Astrocyte of the cerebellum (primary cell): ENCODE measurements at regions not wholly inside any gene's neighbourhood (a gene's known extent, or its start where the extent isn't known, plus 50 kb on each side); places are given as distances from the start of the nearest gene placed in this dataset.

ENCODE experiments used
- DNase-seq: peaks from one replicate; pipeline ENCODE4 v3.0.0-alpha.2; 2011; ENCODE audit warnings: low read depth
- H3K4me3 ChIP-seq: 2 replicates; pipeline ENCODE4 v1.5.1; 2011; ENCODE audit warnings: mild to moderate bottlenecking, low read depth, low read length, moderate library complexity
- CTCF ChIP-seq: IDR thresholded peaks from 2 replicates; pipeline ENCODE4 v1.5.1; 2012; ENCODE audit warnings: low read length, low read depth, moderate library complexity, mild to moderate bottlenecking; ENCODE audit errors: missing control alignments
- in situ Hi-C: cut with HindIII; loops from 2 replicates; pipeline ENCODE4 v1.10.0; 2017; ENCODE audit warnings: low sequenced_read_pairs

- in situ Hi-C loops: no loop called here
- no peak overlapping the region for H3K4me3 ChIP-seq
- DNase-seq: no peak
- no peak for TF ChIP-seq CTCF
Observed at GRCh38 chr2:64345998-64346397, 108.0 kb upstream of the LGALSL start.

DNA sequence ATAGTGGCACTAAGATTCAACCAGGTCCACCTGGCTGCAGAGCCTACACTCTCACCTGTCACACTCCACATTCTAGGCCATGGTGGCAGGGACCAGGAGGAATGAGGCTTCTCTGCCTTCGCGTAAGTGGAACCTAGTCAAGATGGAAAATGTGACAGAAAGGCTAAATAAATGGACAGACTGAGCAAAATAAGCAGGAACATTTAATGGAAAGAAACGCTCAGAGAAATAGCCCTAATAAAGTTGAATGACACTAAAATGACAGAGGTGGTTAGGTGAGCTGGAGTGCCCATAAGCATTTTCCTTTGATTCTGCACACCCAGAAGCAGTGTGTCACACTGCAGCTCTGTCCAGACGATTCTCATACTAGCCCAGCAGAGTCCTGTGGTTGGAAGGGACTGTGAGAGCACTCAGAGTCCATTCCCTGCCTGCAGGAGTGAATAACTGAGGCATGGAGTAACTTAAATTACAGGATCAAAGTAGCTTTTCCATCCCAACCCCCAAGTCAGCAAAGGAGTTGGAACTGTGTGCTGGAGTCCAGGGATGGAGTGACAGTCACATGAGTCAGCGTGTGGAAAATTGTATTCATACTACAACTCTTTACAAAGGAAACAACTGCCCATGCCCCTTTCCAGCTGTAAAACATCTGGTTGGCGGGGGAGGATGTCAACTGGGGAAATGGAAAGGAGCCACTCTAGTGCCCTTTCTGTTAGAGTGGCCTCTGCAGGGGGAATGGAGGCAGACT is 105.4 kb upstream of the LGALSL start:
- in situ Hi-C loops: no loop called here
- no peak for TF ChIP-seq CTCF
- no peak overlapping the region for H3K4me3 ChIP-seq
- DNase-seq: no peak

DNA sequence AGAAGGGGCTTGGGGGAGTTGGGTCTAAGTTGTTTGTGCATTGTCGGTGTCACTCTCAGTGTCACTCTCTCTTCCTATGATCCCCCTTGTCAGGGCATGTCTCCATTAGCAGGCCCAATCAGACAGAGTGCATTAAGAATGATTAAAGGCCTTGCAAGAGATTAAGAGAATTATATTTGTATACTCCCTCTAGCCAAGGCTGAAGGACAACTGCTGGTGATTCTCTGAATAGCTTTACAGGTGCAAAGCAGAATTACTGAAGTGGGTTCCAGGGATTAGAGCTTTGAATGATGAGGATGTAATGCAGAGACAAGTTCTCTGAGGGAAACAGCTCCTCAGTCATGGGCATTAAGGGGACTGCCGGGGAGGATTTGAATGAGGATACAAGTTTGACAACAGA is 104.8 kb upstream of the LGALSL start:
- in situ Hi-C loops: no loop called here
- no peak for DNase-seq
- TF ChIP-seq CTCF: no peak
- no peak overlapping the region for H3K4me3 ChIP-seq

GRCh38 chr2:64350996-64351395 is 103.0 kb upstream of the LGALSL start:
- no peak for TF ChIP-seq CTCF
- H3K4me3 ChIP-seq: no peak overlapping the region
- in situ Hi-C loops: no loop called here
- DNase-seq: no peak

DNA sequence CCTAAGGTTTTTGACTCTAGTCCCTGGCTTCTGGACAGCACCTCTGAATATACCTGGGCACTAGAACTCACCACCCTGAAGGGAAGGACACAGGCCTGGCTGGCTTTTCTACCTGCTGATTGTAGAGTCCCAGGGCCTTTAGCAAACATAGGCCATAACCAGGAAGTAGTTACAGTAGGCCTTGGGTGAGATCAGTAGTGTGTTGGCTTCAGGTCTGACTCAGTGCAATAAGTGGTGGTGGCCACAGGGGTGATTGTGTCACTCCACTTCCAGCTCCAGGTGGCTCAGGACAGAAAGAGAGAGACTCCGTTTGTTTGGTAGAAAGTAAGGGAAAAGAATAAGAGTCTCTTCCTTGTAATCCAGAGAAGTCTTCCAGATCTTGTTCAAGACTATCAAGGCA is 101.7 kb upstream of the LGALSL start:
- DNase-seq: no peak
- in situ Hi-C loops: no loop called here
- TF ChIP-seq CTCF: no peak
- H3K4me3 ChIP-seq: no peak overlapping the region

GRCh38 chr2:64354857-64355680 is 98.9 kb upstream of the LGALSL start:
- no peak for TF ChIP-seq CTCF
- DNase-seq: peak; percentile 81
- in situ Hi-C loops: no loop called here
- no peak overlapping the region for H3K4me3 ChIP-seq
